IMR-90 (cell line): ENCODE measurements at regions not wholly inside any gene's neighbourhood (a gene's known extent, or its start where the extent isn't known, plus 50 kb on each side); places are given as distances from the start of the nearest gene placed in this dataset.

Experiments
- ATAC-seq: fragments of 200-7000 bp; cut with Tn5 transposase; 2 replicates; pipeline ENCODE4 v1.9.1; 2020; ENCODE audit warnings: low read depth, mild to moderate bottlenecking, moderate library complexity
- BruUV-seq: library from RNA; stranded (reverse); fragments of 400-500 nt; replicated peaks from 2 replicates; lab custom pipeline; 2021; lab: Mats Ljungman, UMichigan
- CTCF ChIA-PET: fragments of 300-600 bp; formaldehyde crosslinking; extraction: SDS; loops from one replicate; lab custom pipeline; 2021; ENCODE audit warnings: antibody characterized with exemption; lab: Yijun Ruan, JAX
- POLR2A ChIA-PET: fragments of 300-600 bp; sonication (Branson Sonifier 250); formaldehyde crosslinking; loops from one replicate; lab custom pipeline; 2022; ENCODE audit warnings: antibody characterized with exemption; ENCODE audit not compliant: unreplicated experiment; lab: Charles Lee
- DNase-seq: peaks from one replicate; pipeline ENCODE4 v3.0.0; 2013
- H2AFZ ChIP-seq: replicated peaks from 2 replicates; pipeline ENCODE3; 2013; ENCODE audit warnings: low read length, mild to moderate bottlenecking; ENCODE audit not compliant: poor library complexity
- H2AK5ac ChIP-seq: 2 replicates; pipeline ENCODE4 v1.6.1; 2013; ENCODE audit warnings: low read depth, low read length, inconsistent platforms
- H2AK9ac ChIP-seq: replicated peaks from 2 replicates; pipeline ENCODE3; 2013; ENCODE audit warnings: mild to moderate bottlenecking, low read depth, low read length, moderate library complexity; ENCODE audit not compliant: poor library complexity
- H2BK120ac ChIP-seq: 2 replicates; pipeline ENCODE4 v1.6.1; 2013; ENCODE audit warnings: low read depth, low read length, inconsistent platforms
- H2BK15ac ChIP-seq: 3 replicates; pipeline ENCODE4 v1.6.1; 2013; ENCODE audit warnings: low read depth, low read length, inconsistent platforms
- H2BK20ac ChIP-seq: 2 replicates; pipeline ENCODE4 v1.6.1; 2013; ENCODE audit warnings: low read depth, mild to moderate bottlenecking, inconsistent platforms, low read length, moderate library complexity
- H2BK5ac ChIP-seq: 2 replicates; pipeline ENCODE4 v1.6.1; 2013; ENCODE audit warnings: mild to moderate bottlenecking, low read depth, low read length, inconsistent platforms; ENCODE audit not compliant: poor library complexity, severe bottlenecking
- H3K14ac ChIP-seq: replicated peaks from 2 replicates; pipeline ENCODE4 v1.6.1; 2013; ENCODE audit warnings: low read depth, low read length, inconsistent platforms
- H3K18ac ChIP-seq: 2 replicates; pipeline ENCODE4 v1.6.1; 2013; ENCODE audit warnings: low read depth, low read length, control low read depth
- H3K23ac ChIP-seq: 2 replicates; pipeline ENCODE4 v1.6.1; 2013; ENCODE audit warnings: low read depth, low read length, inconsistent platforms
- H3K27ac ChIP-seq: 2 replicates; pipeline ENCODE4 v1.5.1; 2013; ENCODE audit warnings: mild to moderate bottlenecking, control low read depth, low read length; ENCODE audit not compliant: insufficient read depth
- H3K27me3 ChIP-seq: 2 replicates; pipeline ENCODE4 v1.6.1; 2013; ENCODE audit warnings: low read length; ENCODE audit not compliant: control insufficient read depth, insufficient read depth
- H3K36me3 ChIP-seq: 2 replicates; pipeline ENCODE4 v1.6.1; 2013; ENCODE audit warnings: low read length, mixed read lengths; ENCODE audit not compliant: control insufficient read depth, insufficient read depth
- H3K4ac ChIP-seq: 2 replicates; pipeline ENCODE4 v1.6.1; 2013; ENCODE audit warnings: low read depth, low read length, inconsistent platforms
- H3K4me1 ChIP-seq: 2 replicates; pipeline ENCODE4 v1.6.1; 2013; ENCODE audit warnings: low read length, mixed read lengths; ENCODE audit not compliant: control insufficient read depth, insufficient read depth
- H3K4me2 ChIP-seq: 2 replicates; pipeline ENCODE4 v1.6.1; 2013; ENCODE audit warnings: low read depth, mild to moderate bottlenecking, control low read depth, low read length, moderate library complexity
- H3K4me3 ChIP-seq: 2 replicates; pipeline ENCODE4 v1.5.1; 2013; ENCODE audit warnings: low read depth, mild to moderate bottlenecking, control low read depth, low read length, moderate library complexity; ENCODE audit not compliant: insufficient read depth
- H3K56ac ChIP-seq: 2 replicates; pipeline ENCODE4 v1.6.1; 2013; ENCODE audit warnings: low read length, inconsistent platforms; ENCODE audit not compliant: insufficient read depth; ENCODE audit errors: extremely low read depth
- H3K79me1 ChIP-seq, 2 experiments: 2 replicates each; pipeline ENCODE4 v1.6.1; 2013; ENCODE audit warnings: low read length in 2 of 2, inconsistent platforms in 1 of 2, low read depth in 1 of 2
- H3K9ac ChIP-seq: 2 replicates; pipeline ENCODE4 v1.6.1; 2013; ENCODE audit warnings: low read depth, low read length, control low read depth
- H3K9me1 ChIP-seq: 2 replicates; pipeline ENCODE4 v1.6.1; 2013; ENCODE audit warnings: low read length, inconsistent platforms; ENCODE audit not compliant: insufficient read depth
- H3K9me3 ChIP-seq: 2 replicates; pipeline ENCODE4 v1.6.1; 2013; ENCODE audit warnings: low read length; ENCODE audit not compliant: control insufficient read depth, insufficient read depth
- H4K20me1 ChIP-seq: 2 replicates; pipeline ENCODE4 v1.6.1; 2013; ENCODE audit warnings: low read length, inconsistent platforms; ENCODE audit not compliant: insufficient read depth
- H4K5ac ChIP-seq: 2 replicates; pipeline ENCODE4 v1.6.1; 2013; ENCODE audit warnings: mild to moderate bottlenecking, low read depth, low read length, control low read depth
- H4K8ac ChIP-seq, 2 experiments: 2 replicates each; pipeline ENCODE4 v1.6.1; 2013; ENCODE audit warnings: low read depth in 2 of 2, low read length in 2 of 2, control low read depth in 1 of 2, inconsistent platforms in 1 of 2
- H4K91ac ChIP-seq: 2 replicates; pipeline ENCODE4 v1.6.1; 2013; ENCODE audit warnings: low read depth, low read length, inconsistent platforms; ENCODE audit not compliant: insufficient read depth
- CEBPB ChIP-seq: IDR thresholded peaks from 2 replicates; pipeline ENCODE4 v1.6.1; 2012; ENCODE audit warnings: low read depth, low read length, improper control_type of control experiment
- CTCF ChIP-seq: conservative IDR thresholded peaks from 2 replicates; pipeline ENCODE4 v1.5.1; 2012; ENCODE audit warnings: mild to moderate bottlenecking, low read depth, low read length, improper control_type of control experiment
- dilution Hi-C: fragments of 300-500 bp; cut with HindIII; formaldehyde crosslinking; loops from one replicate; pipeline ENCODE4 v1.14.3; 2018; ENCODE audit warnings: low sequenced_read_pairs; ENCODE audit not compliant: unreplicated experiment
- in situ Hi-C: fragments of 300-500 bp; cut with MboI; formaldehyde crosslinking; loops from 3 replicates; pipeline ENCODE4 v1.14.3; 2019; ENCODE audit warnings: low sequenced_read_pairs, inconsistent platforms, mixed read lengths
- intact Hi-C: fragments of 100-400 bp; cut with micrococcal nuclease; formaldehyde crosslinking; loops from 2 replicates; pipeline ENCODE4 v1.10.0; 2022

GRCh38 chr15:39285663-39286062, 295.2 kb upstream of the THBS1 start:
- Histone ChIP-seq H4K20me1 (no peaks in the 10 kb centered on the region), H3K4me1 (peaks cover 31% of the 10 kb centered on the region), H4K8ac (peak overlapping the region in 1 of 2 experiments; percentile 87; a peak in 2 of 4 replicates), H3K79me1 (no peaks in the 10 kb centered on the region), H3K4ac (peak overlapping the region; percentile 92), H2AFZ (no peak overlapping the region), H3K27me3 (no peaks in the 10 kb centered on the region), H2AK5ac (peak overlapping the region; percentile 94; the same call in 1 of the 2 replicates), H2BK20ac (peak overlapping the region; percentile 96), H3K9ac (no peak overlapping the region), H3K27ac (peak overlapping the region; percentile 41; the same call in 1 of the 2 replicates), H3K18ac (peak overlapping the region; percentile 99), H4K91ac (peak overlapping the region; percentile 90), H3K14ac (peak overlapping the region; percentile 92), H2BK5ac (peak overlapping the region; percentile 94), H3K4me3 (no peak overlapping the region), H2BK120ac (peak overlapping the region; percentile 95), H3K56ac (peak overlapping the region; percentile 56; the same call in 1 of the 2 replicates), H3K23ac (peak overlapping the region; percentile 78; the same call in 1 of the 2 replicates), H3K36me3 (no peaks in the 10 kb centered on the region), H4K5ac (peak overlapping the region; percentile 66), H3K4me2 (no peak overlapping the region), H3K9me1 (peaks cover 13% of the 10 kb centered on the region), H2AK9ac (no peak overlapping the region), H3K9me3 (no peaks in the 10 kb centered on the region), H2BK15ac (peak overlapping the region; percentile 99)
- intact Hi-C loops (loop anchor here (5.0 kb wide), 2 partner anchors 187 to 297 kb away; partner anchors contain the start of gene THBS1), in situ Hi-C loops (no loop called here), dilution Hi-C loops (no loop called here)
- BruUV-seq: no TSS peak
- ChIA-PET CTCF (no interaction called here), POLR2A (no interaction called here)
- ATAC-seq (no peak), DNase-seq (peak; percentile 27)
- TF ChIP-seq CEBPB (no peak), CTCF (no peak)
